SK-N-SH (cell line): ENCODE measurements at regions not wholly inside any gene's neighbourhood (a gene's known extent, or its start where the extent isn't known, plus 50 kb on each side); places are given as distances from the start of the nearest gene placed in this dataset.

Experiments used
- CTCF ChIA-PET: fragments of 300-600, 350-600 bp; formaldehyde crosslinking; extraction: SDS; loops from one replicate; lab custom pipeline; 2021; lab: Yijun Ruan, JAX
- POLR2A ChIA-PET: fragments of 350-600 bp; sonication (Branson Sonifier 250); formaldehyde crosslinking; extraction: SDS; loops from one replicate; lab custom pipeline; 2020; ENCODE audit warnings: antibody characterized with exemption, inconsistent platforms; lab: Yijun Ruan, JAX
- DNase-seq: peaks from one replicate; pipeline ENCODE4 v3.0.0; 2012
- H2AFZ ChIP-seq: fragments of 200-600 bp; sonication (generic); 2 replicates; pipeline ENCODE4 v1.8.1; 2016; ENCODE audit warnings: antibody characterized with exemption, mild to moderate bottlenecking, low read depth
- H3F3A ChIP-seq: fragments of 200-600 bp; sonication (generic); replicated peaks from 2 replicates; pipeline ENCODE3; 2016; ENCODE audit warnings: antibody characterized with exemption, mild to moderate bottlenecking; ENCODE audit not compliant: insufficient read depth
- H3K27ac ChIP-seq, 2 experiments: fragments of 200-500 bp in 1 of 2; fragments of 200-600 bp in 1 of 2; sonication (Bioruptor generic) in 1 of 2; sonication (generic), shearing (Covaris generic) in 1 of 2; 2 replicates each; pipeline versions ENCODE4 v1.5.1 to v1.6.1; 2014 to 2016; ENCODE audit warnings: low read depth in 2 of 2, inconsistent platforms in 1 of 2, low read length in 1 of 2, mild to moderate bottlenecking in 1 of 2, mixed read lengths in 1 of 2
- H3K27me3 ChIP-seq: fragments of 200-600 bp; sonication (generic), shearing (Covaris generic); 2 replicates; pipeline ENCODE4 v1.6.1; 2016; ENCODE audit warnings: mixed run types; ENCODE audit not compliant: insufficient read depth
- H3K36me3 ChIP-seq, 2 experiments: fragments of 200-500 bp in 1 of 2; fragments of 200-600 bp in 1 of 2; sonication (Bioruptor generic) in 1 of 2; sonication (generic) in 1 of 2; replicated peaks in 1 of 2; 2 replicates each; pipeline versions ENCODE3 to v1.5.1; 2014 to 2016; ENCODE audit warnings: low read length in 1 of 2, mild to moderate bottlenecking in 1 of 2; ENCODE audit not compliant: insufficient read depth in 2 of 2, control insufficient read depth in 1 of 2
- H3K4me1 ChIP-seq, 2 experiments: fragments of 200-500 bp in 1 of 2; fragments of 200-600 bp in 1 of 2; sonication (Bioruptor generic) in 1 of 2; sonication (generic), shearing (Covaris generic) in 1 of 2; 2 replicates each; pipeline versions ENCODE4 v1.5.1 to v1.6.1; 2014 to 2016; ENCODE audit warnings: low read depth in 1 of 2, low read length in 1 of 2, mixed run types in 1 of 2; ENCODE audit not compliant: insufficient read depth in 2 of 2, control insufficient read depth in 1 of 2
- H3K4me2 ChIP-seq: fragments of 200-600 bp; sonication (generic), shearing (Covaris generic); 2 replicates; pipeline ENCODE4 v1.6.1; 2017; ENCODE audit warnings: mixed run types
- H3K4me3 ChIP-seq, 2 experiments: fragments of 200-500 bp in 1 of 2; fragments of 200-600 bp in 1 of 2; sonication (Bioruptor generic) in 1 of 2; sonication (generic), shearing (Covaris generic) in 1 of 2; 2 replicates each; pipeline versions ENCODE4 v1.5.1 to v1.8.1; 2014 to 2016; ENCODE audit warnings: low read depth in 2 of 2, inconsistent platforms in 1 of 2, low read length in 1 of 2, mild to moderate bottlenecking in 1 of 2, mixed read lengths in 1 of 2, moderate library complexity in 1 of 2
- H3K79me2 ChIP-seq: fragments of 200-600 bp; sonication (generic); 2 replicates; pipeline ENCODE4 v1.8.1; 2017; ENCODE audit warnings: mild to moderate bottlenecking; ENCODE audit not compliant: insufficient read depth
- H3K9ac ChIP-seq: fragments of 200-600 bp; sonication (generic); 2 replicates; pipeline ENCODE4 v1.6.1; 2017; ENCODE audit warnings: mixed run types
- H3K9me2 ChIP-seq: fragments of 200-600 bp; sonication (generic); 2 replicates; pipeline ENCODE4 v1.6.1; 2017; ENCODE audit warnings: mixed run types
- H3K9me3 ChIP-seq: fragments of 200-600 bp; sonication (generic); 2 replicates; pipeline ENCODE4 v1.6.1; 2017; ENCODE audit warnings: mixed run types, mild to moderate bottlenecking, moderate library complexity
- H4K20me1 ChIP-seq: fragments of 200-600 bp; sonication (generic); 2 replicates; pipeline ENCODE4 v1.6.1; 2017; ENCODE audit warnings: mild to moderate bottlenecking, mixed run types; ENCODE audit not compliant: insufficient read depth
- EP300 ChIP-seq, 2 experiments: IDR thresholded peaks; 2 replicates each; pipeline versions ENCODE4 v1.4.0 to v1.6.1; 2012; ENCODE audit warnings: borderline replicate concordance in 1 of 2, low read depth in 1 of 2, low read length in 1 of 2
- EZH2phosphoT487 ChIP-seq: fragments of 200-600 bp; sonication (generic); IDR thresholded peaks from 2 replicates; pipeline ENCODE4 v1.6.1; 2017; ENCODE audit warnings: low read depth, mixed run types, mild to moderate bottlenecking, antibody characterized with exemption, moderate library complexity, borderline replicate concordance
- FOXM1 ChIP-seq: IDR thresholded peaks from 2 replicates; pipeline ENCODE4 v1.4.0; 2012; ENCODE audit warnings: low read depth, mild to moderate bottlenecking
- RAD21 ChIP-seq: IDR thresholded peaks from 2 replicates; pipeline ENCODE4 v1.6.1; 2012; ENCODE audit warnings: mild to moderate bottlenecking, low read length
- USF1 ChIP-seq: IDR thresholded peaks from 2 replicates; pipeline ENCODE4 v1.4.0; 2012; ENCODE audit warnings: low read depth, borderline replicate concordance
- WGBS: methylation state at CpG from one replicate; pipeline ENCODE4 v1.1.6; 2017; ENCODE audit warnings: low lambda C conversion rate; 5-methylcytosine and 5-hydroxymethylcytosine counted together

GRCh38 chr16:6189216-6189615 is 1091.6 kb upstream of the EEF2KMT start:
- no peak overlapping the region for H3K4me3 ChIP-seq
- H4K20me1 ChIP-seq = no peaks in the 10 kb centered on the region
- H3K4me1 ChIP-seq = no peaks in the 10 kb centered on the region
- no peaks in the 10 kb centered on the region for H3K27me3 ChIP-seq
- ChIA-PET POLR2A (no interaction called here), CTCF (interaction anchor here (1.1 to 1.4 kb wide), 3 partner anchors 10 to 454 kb away, joined by 3 to 4 read pairs (median 3); no protein-coding TSS in a partner anchor)
- TF ChIP-seq EP300 (IDR thresholded peaks at IDR 0.05; ENCODE audit: borderline replicate concordance in 1 of 2, low read depth in 1 of 2, low read length in 1 of 2) = no peak
- no peak overlapping the region for H3K4me2 ChIP-seq
- DNase-seq = no peak
- no peaks in the 10 kb centered on the region for H3K9me2 ChIP-seq
- H3K36me3 ChIP-seq = no peaks in the 10 kb centered on the region
- H3K79me2 ChIP-seq = no peaks in the 10 kb centered on the region
- no peak overlapping the region for H2AFZ ChIP-seq
- WGBS = 22% methylated on average over 9 of the region's 9 CpGs
- no peaks in the 10 kb centered on the region for H3F3A ChIP-seq
- H3K9me3 ChIP-seq = no peaks in the 10 kb centered on the region
- H3K9ac ChIP-seq = no peak overlapping the region
- H3K27ac ChIP-seq = no peak overlapping the region

DNA sequence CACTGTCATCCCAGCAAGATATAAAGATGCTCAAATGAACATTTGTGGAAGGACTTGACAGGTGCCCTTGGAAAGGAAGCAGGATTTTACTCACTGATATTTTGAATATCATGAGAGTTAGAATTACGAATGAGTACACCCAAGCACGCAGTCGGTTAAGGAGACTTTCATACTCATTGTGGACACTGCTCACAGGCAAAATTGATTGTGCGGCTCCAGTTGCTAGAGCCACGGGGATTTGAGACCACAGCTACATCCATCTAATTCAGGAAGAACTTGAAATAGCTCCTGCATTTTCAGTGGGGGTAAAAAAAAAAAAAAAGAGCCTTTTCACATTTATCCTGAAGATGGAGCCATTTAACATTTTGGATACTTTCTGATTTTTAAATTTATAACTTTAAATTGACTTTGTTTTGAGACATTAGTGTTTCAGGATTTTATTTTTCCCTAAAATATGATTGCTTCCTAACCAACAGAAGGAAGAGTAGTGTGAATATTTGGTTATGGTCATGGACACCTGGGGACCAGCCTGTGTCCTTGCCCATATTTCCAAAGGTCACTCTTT is 1080.1 kb upstream of the EEF2KMT start:
- TF ChIP-seq EZH2phosphoT487 = no peak
- peak; percentile 38 for TF ChIP-seq RAD21
- TF ChIP-seq, all 33 proteins: peak for 1
- no peak overlapping the region for H3K4me2 ChIP-seq
- POLR2A ChIA-PET = no interaction called here
- no peaks in the 10 kb centered on the region for H3F3A ChIP-seq
- H3K9me2 ChIP-seq = no peaks in the 10 kb centered on the region
- no peaks in the 10 kb centered on the region for H3K9me3 ChIP-seq
- no peaks in the 10 kb centered on the region for H4K20me1 ChIP-seq
- H3K79me2 ChIP-seq = no peaks in the 10 kb centered on the region
- no peak overlapping the region for H3K4me3 ChIP-seq
- no peaks in the 10 kb centered on the region for H3K36me3 ChIP-seq
- DNase-seq = no peak
- H3K9ac ChIP-seq = no peak overlapping the region
- H3K27ac ChIP-seq = no peak overlapping the region
- no peaks in the 10 kb centered on the region for H3K4me1 ChIP-seq
- no peak overlapping the region for H2AFZ ChIP-seq
- CTCF ChIA-PET = interaction anchor here (0.6 to 3.4 kb wide), 10 partner anchors 10 to 396 kb away, joined by 3 to 19 read pairs (median 4); no protein-coding TSS in a partner anchor
- whole genome bisulfite sequencing = 55% methylated on average over 5 of the region's 5 CpGs
- no peaks in the 10 kb centered on the region for H3K27me3 ChIP-seq

DNA sequence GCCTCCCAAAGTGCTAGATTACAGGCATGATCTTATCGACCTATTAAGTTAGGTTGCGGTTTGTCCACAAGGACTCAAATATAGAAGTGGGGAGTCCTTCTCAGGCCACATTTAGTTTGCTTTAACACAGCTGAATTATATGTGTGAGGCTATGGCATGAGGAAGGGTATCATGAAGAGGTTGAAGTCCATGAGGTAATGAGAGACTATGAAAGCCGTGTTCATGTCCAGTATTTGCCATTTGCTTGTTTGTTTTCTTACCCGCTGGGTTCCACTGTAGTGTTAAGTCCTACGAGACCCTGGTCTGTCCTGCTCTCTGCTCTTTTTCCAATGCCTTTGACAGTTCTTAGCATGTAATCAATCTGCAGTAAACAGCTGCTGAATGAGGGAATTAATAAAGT is 1072.4 kb upstream of the EEF2KMT start:
- Histone ChIP-seq H4K20me1 (no peaks in the 10 kb centered on the region), H3K27me3 (no peaks in the 10 kb centered on the region), H3K4me2 (no peak overlapping the region), H2AFZ (no peak overlapping the region), H3K4me3 (no peak overlapping the region), H3K9ac (no peak overlapping the region), H3K9me3 (no peaks in the 10 kb centered on the region), H3K9me2 (no peaks in the 10 kb centered on the region), H3K4me1 (no peaks in the 10 kb centered on the region), H3F3A (no peaks in the 10 kb centered on the region), H3K36me3 (no peaks in the 10 kb centered on the region), H3K79me2 (no peaks in the 10 kb centered on the region), H3K27ac (no peak overlapping the region)
- TF ChIP-seq FOXM1 = no peak
- no peak for TF ChIP-seq USF1
- TF ChIP-seq RAD21 = no peak
- CTCF ChIA-PET = interaction anchor here (0.8 to 2.0 kb wide), 3 partner anchors 404 to 554 kb away, joined by 3 to 6 read pairs (median 4); no protein-coding TSS in a partner anchor
- DNase-seq = no peak
- whole genome bisulfite sequencing = 46% methylated on average over 5 of the region's 5 CpGs
- POLR2A ChIA-PET = no interaction called here
